K562 (cell line): ENCODE measurements at regions not wholly inside any gene's neighbourhood (a gene's known extent, or its start where the extent isn't known, plus 50 kb on each side); places are given as distances from the start of the nearest gene placed in this dataset.

Experiments
- ATAC-seq: fragments of 200-7000 bp; cut with Tn5 transposase; 3 replicates; pipeline ENCODE4 v1.9.1; 2020; ENCODE audit warnings: moderate library complexity
- BruUV-seq: library from RNA; stranded (reverse); fragments of 400-500 nt; replicated peaks from 2 replicates; lab custom pipeline; 2021; lab: Mats Ljungman, UMichigan
- CTCF ChIA-PET: fragments of 300-600 bp; formaldehyde crosslinking; extraction: SDS; loops from one replicate; lab custom pipeline; 2021; ENCODE audit warnings: low intra/inter-chr PET ratio; lab: Yijun Ruan, JAX
- POLR2A ChIA-PET: fragments of 300-600, 350-650 bp; sonication (Branson Sonifier 250); formaldehyde crosslinking; extraction: SDS; loops from one replicate; lab custom pipeline; 2021; ENCODE audit warnings: antibody characterized with exemption, inconsistent platforms; lab: Yijun Ruan, JAX
- DNase-seq, 4 experiments: peaks; one replicate each; pipeline versions ENCODE4 v3.0.0 to v3.0.0-alpha.2; 2011 to 2018; ENCODE audit warnings: low spot score in 3 of 4, mixed read lengths in 3 of 4; ENCODE audit errors: extremely low read depth in 1 of 4
- FAIRE-seq: peaks from 2 replicates; lab custom pipeline; 2011; peaks lifted over from hg19 to GRCh38; lab: Jason Lieb, UNC
- H2AFZ ChIP-seq: 2 replicates; pipeline ENCODE4 v1.6.0; 2011; ENCODE audit warnings: low read depth, low read length, control low read depth, inconsistent platforms
- H3K27ac ChIP-seq: fragments of 200-600 bp; 3 replicates; pipeline ENCODE4 v1.8.0; 2011; ENCODE audit warnings: low read depth, mild to moderate bottlenecking, control low read depth, inconsistent platforms, low read length, moderate library complexity, mixed read lengths; ENCODE audit errors: extremely low read depth
- H3K27me3 ChIP-seq, 2 experiments: fragments of 300-600 bp in 1 of 2; 2 replicates in 1 of 2; 3 replicates in 1 of 2; pipeline versions ENCODE4 v1.6.0 to v1.8.0; 2011; ENCODE audit warnings: inconsistent platforms in 2 of 2, low read length in 2 of 2, mild to moderate bottlenecking in 1 of 2, mixed read lengths in 1 of 2, moderate library complexity in 1 of 2; ENCODE audit not compliant: control insufficient read depth in 2 of 2, insufficient read depth in 2 of 2
- H3K36me3 ChIP-seq: fragments of 300-600 bp; 3 replicates; pipeline ENCODE4 v1.8.0; 2011; ENCODE audit warnings: mild to moderate bottlenecking, low read length, inconsistent platforms; ENCODE audit not compliant: control insufficient read depth, insufficient read depth
- H3K4me1 ChIP-seq, 2 experiments: fragments of 200-600 bp in 1 of 2; replicated peaks in 1 of 2; 2 replicates in 1 of 2; 3 replicates in 1 of 2; pipeline versions ENCODE4 v1.5.1 to v1.8.0; 2011; ENCODE audit warnings: inconsistent platforms in 2 of 2, low read length in 2 of 2, mild to moderate bottlenecking in 1 of 2, mixed read lengths in 1 of 2, moderate library complexity in 1 of 2; ENCODE audit not compliant: control insufficient read depth in 2 of 2, insufficient read depth in 2 of 2
- H3K4me2 ChIP-seq: 2 replicates; pipeline ENCODE4 v1.6.1; 2011; ENCODE audit warnings: low read length, control low read depth, inconsistent platforms, mixed read lengths; ENCODE audit not compliant: insufficient read depth
- H3K4me3 ChIP-seq: fragments of 200-600 bp; sonication (generic), shearing (Covaris generic); 2 replicates; pipeline ENCODE4 v1.5.1; 2016; ENCODE audit warnings: control low read depth, inconsistent platforms
- H3K79me2 ChIP-seq: fragments of 200-600 bp; 3 replicates; pipeline ENCODE4 v1.8.0; 2011; ENCODE audit warnings: low read length, inconsistent platforms; ENCODE audit not compliant: control insufficient read depth, insufficient read depth
- H3K9ac ChIP-seq, 2 experiments: 2 replicates each; pipeline versions ENCODE4 v1.6.0 to v1.6.1; 2011; ENCODE audit warnings: low read depth in 2 of 2, low read length in 2 of 2, control low read depth in 1 of 2, inconsistent platforms in 1 of 2, mild to moderate bottlenecking in 1 of 2, mixed read lengths in 1 of 2; ENCODE audit not compliant: insufficient read depth in 1 of 2
- H3K9me1 ChIP-seq: one replicate; pipeline ENCODE4 v1.6.0; 2011; ENCODE audit warnings: inconsistent platforms, mild to moderate bottlenecking, low read length, moderate library complexity; ENCODE audit not compliant: control insufficient read depth, insufficient read depth
- H3K9me3 ChIP-seq: replicated peaks from 2 replicates; pipeline ENCODE4 v1.5.1; 2011; ENCODE audit warnings: low read depth, low read length, inconsistent platforms; ENCODE audit not compliant: control insufficient read depth, insufficient read depth
- H4K20me1 ChIP-seq: replicated peaks from 2 replicates; pipeline ENCODE4 v1.6.1; 2011; ENCODE audit warnings: low read length, inconsistent platforms, mixed read lengths; ENCODE audit not compliant: control insufficient read depth, insufficient read depth
- CBX8 ChIP-seq: fragments of 200-600 bp; sonication (generic); IDR thresholded peaks from 2 replicates; pipeline ENCODE4 v1.6.1; 2012; ENCODE audit warnings: borderline replicate concordance, mixed run types, low read depth, mild to moderate bottlenecking, moderate library complexity, mixed read lengths, low read length, control low read depth, inconsistent platforms; ENCODE audit not compliant: poor library complexity, severe bottlenecking; ENCODE audit errors: extremely low read depth
- CC2D1A ChIP-seq: fragments of 450-650 bp; IDR thresholded peaks from 2 replicates; pipeline ENCODE4 v1.6.1; 2017; ENCODE audit warnings: mild to moderate bottlenecking
- GTF2A2 ChIP-seq: IDR thresholded peaks from 2 replicates; pipeline ENCODE4 v1.6.1; 2016; ENCODE audit warnings: mild to moderate bottlenecking, missing genetic modification characterization, missing compliant biosample characterization
- NFATC3 ChIP-seq: fragments of 450-650 bp; IDR thresholded peaks from 2 replicates; pipeline ENCODE4 v1.6.1; 2017; ENCODE audit warnings: mild to moderate bottlenecking
- PPARD ChIP-seq: fragments of 250-450 bp; sonication (Bioruptor Pico); IDR thresholded peaks from 2 replicates; pipeline ENCODE4 v1.8.0; 2022; ENCODE audit warnings: inconsistent platforms, mild to moderate bottlenecking, moderate library complexity
- STAG1 ChIP-seq: sonication (generic); formaldehyde crosslinking; IDR thresholded peaks from 2 replicates; pipeline ENCODE4 v1.5.0; 2020; ENCODE audit warnings: missing genetic modification reagents, borderline replicate concordance
- ZC3H8 ChIP-seq: fragments of 450-650 bp; IDR thresholded peaks from 2 replicates; pipeline ENCODE4 v1.6.1; 2017
- in situ Hi-C: fragments of 300-500 bp; cut with MboI; formaldehyde crosslinking; loops from 4 replicates; pipeline ENCODE4 v1.15.0; 2018; ENCODE audit warnings: inconsistent platforms, mixed read lengths
- intact Hi-C: fragments of 100-400 bp; cut with micrococcal nuclease; formaldehyde crosslinking; loops from 2 replicates; pipeline ENCODE4 v1.14.2; 2022
- TF ChIP-seq, protein P1 (sequence below): sonication (generic); formaldehyde crosslinking; IDR thresholded peaks from 2 replicates; pipeline ENCODE4 v1.8.1; 2023; ENCODE audit warnings: mild to moderate bottlenecking, missing genetic modification reagents, moderate library complexity
- TF ChIP-seq, protein P2 (sequence below): fragments of 200-800 bp; sonication (Bioruptor generic); IDR thresholded peaks from 2 replicates; pipeline ENCODE4 v1.6.1; 2016; ENCODE audit warnings: missing genetic modification characterization, missing compliant biosample characterization

DNA sequence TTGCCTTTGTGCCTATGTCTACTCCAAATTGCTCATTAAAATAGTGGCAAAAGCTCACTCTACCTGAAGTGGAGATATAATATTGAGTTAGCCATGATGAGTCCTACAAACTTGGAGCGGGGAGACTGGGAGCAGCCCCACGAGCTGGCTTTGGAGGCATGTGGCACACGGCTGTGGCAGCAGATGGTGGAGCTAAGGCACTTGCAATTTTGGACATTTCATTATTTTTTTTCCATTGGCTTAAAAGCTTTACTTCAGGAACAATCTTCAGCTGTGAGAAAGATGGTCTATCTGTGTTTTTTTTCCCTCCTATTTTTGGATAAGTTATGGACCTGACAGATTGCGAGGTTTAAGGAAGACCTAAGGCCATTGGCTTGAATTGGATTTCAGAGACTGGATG lies 578.3 kb downstream of the CMPK2 start (continued):
- no peak for TF ChIP-seq NFATC3
- no peak for TF ChIP-seq GTF2A2 (tag)
- TF ChIP-seq STAG1 (CRISPR knock-in tag), result no peak
- TF ChIP-seq, all 486 proteins: peak for 0

DNA sequence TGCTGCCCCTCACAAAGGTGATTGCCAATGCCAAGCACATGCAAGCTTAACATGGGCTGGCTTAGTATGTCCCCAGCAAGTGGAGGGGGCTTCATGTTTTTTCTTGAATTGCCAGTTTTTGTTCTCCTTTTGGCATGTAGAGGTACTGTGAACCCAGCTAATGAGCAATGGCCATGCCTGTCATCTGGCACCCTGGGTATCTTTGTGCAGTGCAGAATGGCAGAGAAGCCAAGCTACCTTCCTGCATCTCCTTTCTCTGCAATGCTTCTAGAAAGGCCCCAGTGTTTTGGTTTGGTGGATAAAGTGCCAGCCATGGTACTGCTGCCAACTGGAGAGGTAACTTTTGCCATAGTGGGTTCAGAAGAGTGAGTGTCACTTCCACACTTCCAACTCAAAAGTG lies 576.9 kb downstream of the CMPK2 start:
- no peaks in the 10 kb centered on the region for H3K9me1 ChIP-seq
- H2AFZ ChIP-seq, result no peak overlapping the region
- ATAC-seq (no peak), DNase-seq (no peak), FAIRE-seq (no peak)
- no peaks in the 10 kb centered on the region for H3K27me3 ChIP-seq
- H4K20me1 ChIP-seq, result no peaks in the 10 kb centered on the region
- H3K4me2 ChIP-seq, result no peak overlapping the region
- in situ Hi-C loops (no loop called here), intact Hi-C loops (no loop called here)
- TF ChIP-seq, protein P1, sequence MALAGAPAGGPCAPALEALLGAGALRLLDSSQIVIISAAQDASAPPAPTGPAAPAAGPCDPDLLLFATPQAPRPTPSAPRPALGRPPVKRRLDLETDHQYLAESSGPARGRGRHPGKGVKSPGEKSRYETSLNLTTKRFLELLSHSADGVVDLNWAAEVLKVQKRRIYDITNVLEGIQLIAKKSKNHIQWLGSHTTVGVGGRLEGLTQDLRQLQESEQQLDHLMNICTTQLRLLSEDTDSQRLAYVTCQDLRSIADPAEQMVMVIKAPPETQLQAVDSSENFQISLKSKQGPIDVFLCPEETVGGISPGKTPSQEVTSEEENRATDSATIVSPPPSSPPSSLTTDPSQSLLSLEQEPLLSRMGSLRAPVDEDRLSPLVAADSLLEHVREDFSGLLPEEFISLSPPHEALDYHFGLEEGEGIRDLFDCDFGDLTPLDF (CRISPR knock-in tag), result no peak
- TF ChIP-seq PPARD (CRISPR knock-in tag) (no peak), CC2D1A (no peak), CBX8 (no peak), ZC3H8 (no peak)
- TF ChIP-seq, protein P2, sequence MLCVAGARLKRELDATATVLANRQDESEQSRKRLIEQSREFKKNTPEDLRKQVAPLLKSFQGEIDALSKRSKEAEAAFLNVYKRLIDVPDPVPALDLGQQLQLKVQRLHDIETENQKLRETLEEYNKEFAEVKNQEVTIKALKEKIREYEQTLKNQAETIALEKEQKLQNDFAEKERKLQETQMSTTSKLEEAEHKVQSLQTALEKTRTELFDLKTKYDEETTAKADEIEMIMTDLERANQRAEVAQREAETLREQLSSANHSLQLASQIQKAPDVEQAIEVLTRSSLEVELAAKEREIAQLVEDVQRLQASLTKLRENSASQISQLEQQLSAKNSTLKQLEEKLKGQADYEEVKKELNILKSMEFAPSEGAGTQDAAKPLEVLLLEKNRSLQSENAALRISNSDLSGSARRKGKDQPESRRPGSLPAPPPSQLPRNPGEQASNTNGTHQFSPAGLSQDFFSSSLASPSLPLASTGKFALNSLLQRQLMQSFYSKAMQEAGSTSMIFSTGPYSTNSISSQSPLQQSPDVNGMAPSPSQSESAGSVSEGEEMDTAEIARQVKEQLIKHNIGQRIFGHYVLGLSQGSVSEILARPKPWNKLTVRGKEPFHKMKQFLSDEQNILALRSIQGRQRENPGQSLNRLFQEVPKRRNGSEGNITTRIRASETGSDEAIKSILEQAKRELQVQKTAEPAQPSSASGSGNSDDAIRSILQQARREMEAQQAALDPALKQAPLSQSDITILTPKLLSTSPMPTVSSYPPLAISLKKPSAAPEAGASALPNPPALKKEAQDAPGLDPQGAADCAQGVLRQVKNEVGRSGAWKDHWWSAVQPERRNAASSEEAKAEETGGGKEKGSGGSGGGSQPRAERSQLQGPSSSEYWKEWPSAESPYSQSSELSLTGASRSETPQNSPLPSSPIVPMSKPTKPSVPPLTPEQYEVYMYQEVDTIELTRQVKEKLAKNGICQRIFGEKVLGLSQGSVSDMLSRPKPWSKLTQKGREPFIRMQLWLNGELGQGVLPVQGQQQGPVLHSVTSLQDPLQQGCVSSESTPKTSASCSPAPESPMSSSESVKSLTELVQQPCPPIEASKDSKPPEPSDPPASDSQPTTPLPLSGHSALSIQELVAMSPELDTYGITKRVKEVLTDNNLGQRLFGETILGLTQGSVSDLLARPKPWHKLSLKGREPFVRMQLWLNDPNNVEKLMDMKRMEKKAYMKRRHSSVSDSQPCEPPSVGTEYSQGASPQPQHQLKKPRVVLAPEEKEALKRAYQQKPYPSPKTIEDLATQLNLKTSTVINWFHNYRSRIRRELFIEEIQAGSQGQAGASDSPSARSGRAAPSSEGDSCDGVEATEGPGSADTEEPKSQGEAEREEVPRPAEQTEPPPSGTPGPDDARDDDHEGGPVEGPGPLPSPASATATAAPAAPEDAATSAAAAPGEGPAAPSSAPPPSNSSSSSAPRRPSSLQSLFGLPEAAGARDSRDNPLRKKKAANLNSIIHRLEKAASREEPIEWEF (CRISPR knock-in tag), result no peak
- ChIA-PET POLR2A (no interaction called here), CTCF (no interaction called here)
- no peak overlapping the region for H3K9ac ChIP-seq
- no peaks in the 10 kb centered on the region for H3K36me3 ChIP-seq
- no peak overlapping the region for H3K4me3 ChIP-seq
- no peaks in the 10 kb centered on the region for H3K4me1 ChIP-seq
- no peaks in the 10 kb centered on the region for H3K9me3 ChIP-seq
- BruUV-seq, result no TSS peak
- no peak overlapping the region for H3K27ac ChIP-seq
- no peaks in the 10 kb centered on the region for H3K79me2 ChIP-seq
